GM10266 (cell line): ENCODE measurements at regions not wholly inside any gene's neighbourhood (a gene's known extent, or its start where the extent isn't known, plus 50 kb on each side); places are given as distances from the start of the nearest gene placed in this dataset.
"Not testable (repeated sequence)": the region's sequence is repeated elsewhere in the genome, so short reads cannot be mapped to it uniquely, and the experiment has no call there.

Experiments used
- DNase-seq: peaks from one replicate; pipeline ENCODE4 v3.0.0; 2012; ENCODE audit errors: extremely low spot score

DNA sequence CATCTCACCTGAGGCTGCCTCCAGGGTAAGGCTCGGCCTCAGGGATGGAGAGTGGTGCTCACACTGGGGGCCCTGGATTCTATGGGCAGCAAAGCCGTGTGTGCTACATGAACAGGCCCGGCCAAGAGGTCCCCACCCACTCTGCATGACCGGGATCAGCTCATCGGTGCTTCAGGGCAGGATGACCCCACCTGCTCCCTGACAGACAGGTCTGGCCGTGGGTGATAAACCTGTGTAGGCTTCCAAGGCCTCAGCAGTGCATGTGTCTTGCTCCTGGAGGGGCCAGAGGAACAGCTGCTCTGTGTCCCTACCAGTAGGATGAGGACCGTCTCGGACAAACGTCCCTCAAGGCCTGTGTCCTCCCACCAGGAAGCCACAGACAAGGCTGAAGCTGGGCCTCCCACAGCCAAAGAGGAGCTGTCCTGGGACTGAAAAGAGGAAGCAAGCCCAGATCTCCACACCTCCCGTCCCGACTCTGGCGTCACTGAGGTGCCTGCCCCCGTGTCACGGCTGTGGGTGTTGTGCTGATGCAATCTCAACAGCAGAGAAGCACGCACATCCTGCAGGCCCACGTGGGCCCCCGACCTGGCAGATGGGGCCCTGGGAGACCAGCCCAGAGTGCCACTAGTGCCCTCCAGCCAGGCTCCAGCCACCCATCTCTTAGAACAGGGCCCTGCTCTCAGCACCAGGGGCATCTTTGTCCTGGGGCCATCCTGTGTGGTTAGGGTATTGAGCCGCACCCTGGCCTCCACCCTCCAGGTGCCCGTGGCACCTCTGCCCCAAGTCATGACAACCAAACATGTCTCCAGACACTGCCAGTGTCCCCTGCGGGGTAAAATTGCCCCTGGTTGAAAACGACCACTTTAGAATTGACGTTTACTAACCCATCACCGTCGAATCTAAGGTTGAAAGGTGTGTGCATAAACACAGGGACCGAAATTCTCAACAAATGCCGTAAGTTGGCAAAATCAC lies 5455.9 kb upstream of the TPTE start:
- peak; percentile 0 for DNase-seq

- not testable (repeated sequence) for DNase-seq
Measured at GRCh38 chr21:5066682-5067251, 5454.6 kb upstream of the TPTE start.

DNA sequence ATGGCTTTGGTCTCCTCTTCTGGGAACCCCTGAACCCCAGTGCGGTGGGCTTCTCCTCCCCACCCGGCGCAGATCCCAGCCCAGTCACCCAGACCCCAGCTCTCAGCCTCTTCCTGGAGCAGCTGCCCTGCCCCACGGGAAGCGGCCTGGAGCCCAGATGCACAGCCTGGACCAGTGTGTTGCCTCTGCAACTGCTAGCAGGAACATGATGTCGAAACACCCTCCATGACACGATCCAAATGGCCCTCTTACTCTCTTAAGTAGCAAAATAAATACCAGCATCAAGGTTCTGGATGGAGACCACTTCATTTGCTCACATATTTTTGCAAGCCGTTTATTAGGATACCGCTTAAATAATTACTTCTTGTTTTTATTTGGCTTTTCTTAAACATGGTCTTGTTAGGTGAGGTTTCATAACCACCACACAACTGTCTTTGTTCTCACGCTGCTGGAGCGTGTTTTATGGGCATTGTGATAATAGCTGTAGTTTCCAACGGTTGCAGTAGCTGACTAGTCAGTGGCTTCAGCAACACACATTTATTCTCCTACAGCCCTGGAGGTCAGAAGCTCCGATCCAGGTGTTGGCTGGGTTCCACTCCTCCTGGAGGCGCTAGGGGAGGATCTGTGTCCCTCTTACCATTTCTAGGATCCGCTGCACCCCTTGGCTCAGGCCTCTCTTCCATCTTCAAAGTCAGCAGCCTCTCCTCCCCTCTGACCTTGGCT lies 5453.9 kb upstream of the TPTE start:
- DNase-seq = not testable (repeated sequence)

GRCh38 chr21:5068649-5069048 lies 5452.7 kb upstream of the TPTE start:
- DNase-seq = not testable (repeated sequence)

DNA sequence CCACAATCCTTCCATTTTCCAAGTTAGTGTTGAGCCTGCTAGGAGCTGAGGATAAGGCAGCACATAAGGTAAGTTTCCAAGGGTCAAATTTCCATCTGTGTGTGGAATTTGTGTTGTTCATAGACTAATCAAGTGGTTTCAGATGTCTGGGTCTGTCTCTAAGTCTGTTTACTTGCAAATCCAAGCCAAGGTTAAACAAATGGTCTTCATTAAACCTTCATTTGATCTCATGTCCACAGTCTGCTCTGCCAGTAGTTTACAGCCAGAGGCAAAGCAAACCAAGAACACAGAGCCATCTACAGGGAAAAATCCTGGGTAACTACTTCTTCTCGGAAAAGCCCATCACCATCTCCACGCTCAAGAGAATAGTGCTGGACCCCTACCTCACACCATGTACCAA lies 5450.2 kb upstream of the TPTE start:
- DNase-seq = not testable (repeated sequence)

- DNase-seq = not testable (repeated sequence)
Measured at GRCh38 chr21:5076854-5077253, 5444.5 kb upstream of the TPTE start.

GRCh38 chr21:5079361-5079760 lies 5442.0 kb upstream of the TPTE start:
- not testable (repeated sequence) for DNase-seq

DNA sequence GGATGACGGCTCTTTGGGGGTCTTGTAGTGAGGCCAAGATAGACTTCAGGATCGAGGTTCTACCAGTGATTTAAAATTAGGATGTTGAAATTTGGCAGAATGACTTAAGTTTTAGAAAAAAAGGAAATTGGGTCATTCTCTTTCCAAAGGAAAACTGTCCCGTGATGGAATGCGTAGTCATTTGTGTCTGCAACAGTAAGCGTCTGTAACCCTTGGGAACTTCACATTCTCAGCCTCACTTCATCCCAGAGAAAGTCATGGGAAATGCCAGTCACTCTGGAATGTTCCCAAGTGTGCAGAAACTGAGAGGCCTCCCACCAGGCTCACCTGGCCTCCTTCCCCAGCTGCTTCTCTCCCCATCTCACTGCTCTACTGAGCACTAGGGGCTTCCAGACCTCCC lies 5441.4 kb upstream of the TPTE start:
- DNase-seq = not testable (repeated sequence)

GRCh38 chr21:5084246-5084645 lies 5437.1 kb upstream of the TPTE start:
- DNase-seq = not testable (repeated sequence)

DNA sequence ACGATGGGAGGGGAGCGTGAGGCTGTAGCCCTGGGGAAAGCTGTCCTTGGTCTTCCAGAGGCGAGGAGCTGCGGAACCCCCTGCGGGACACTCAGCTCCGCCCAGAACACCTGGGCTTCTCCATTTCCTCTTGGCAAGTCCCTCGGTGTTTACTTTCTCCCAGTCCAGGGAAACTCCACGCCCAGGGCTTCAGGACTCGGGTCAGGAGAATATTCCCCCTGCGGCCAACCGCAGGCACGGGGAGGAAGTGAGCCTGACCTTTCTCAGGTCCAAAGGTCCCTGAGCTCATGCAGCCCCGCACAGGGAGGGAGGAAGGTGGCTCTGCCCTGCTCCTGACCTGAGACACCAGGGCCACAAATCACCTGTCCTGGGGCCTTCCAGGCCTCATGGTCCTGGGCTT lies 5435.9 kb upstream of the TPTE start:
- DNase-seq = not testable (repeated sequence)

- DNase-seq = not testable (repeated sequence)
Measured at GRCh38 chr21:5086416-5086815, 5435.0 kb upstream of the TPTE start.

DNA sequence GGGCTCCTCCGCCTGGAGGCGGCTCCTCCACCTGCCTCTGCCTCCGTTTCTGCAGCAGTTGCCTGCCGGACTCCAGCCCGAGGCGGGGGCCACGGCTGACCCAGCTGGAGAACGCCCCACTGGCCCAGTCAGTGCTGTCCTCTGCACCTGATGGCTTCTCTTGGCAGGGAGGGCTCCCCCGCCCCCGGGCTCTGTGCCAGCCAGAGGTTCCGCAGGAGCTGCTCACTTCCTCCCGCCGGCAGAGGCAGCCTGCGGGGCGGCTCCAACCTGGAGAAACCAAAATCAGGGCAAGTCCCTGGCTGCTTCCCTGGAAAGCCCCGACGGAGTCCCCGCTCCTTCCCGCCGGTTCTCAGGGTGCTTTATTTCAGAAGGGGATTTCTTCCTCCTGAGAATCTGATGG lies 5432.6 kb upstream of the TPTE start:
- DNase-seq = not testable (repeated sequence)

DNA sequence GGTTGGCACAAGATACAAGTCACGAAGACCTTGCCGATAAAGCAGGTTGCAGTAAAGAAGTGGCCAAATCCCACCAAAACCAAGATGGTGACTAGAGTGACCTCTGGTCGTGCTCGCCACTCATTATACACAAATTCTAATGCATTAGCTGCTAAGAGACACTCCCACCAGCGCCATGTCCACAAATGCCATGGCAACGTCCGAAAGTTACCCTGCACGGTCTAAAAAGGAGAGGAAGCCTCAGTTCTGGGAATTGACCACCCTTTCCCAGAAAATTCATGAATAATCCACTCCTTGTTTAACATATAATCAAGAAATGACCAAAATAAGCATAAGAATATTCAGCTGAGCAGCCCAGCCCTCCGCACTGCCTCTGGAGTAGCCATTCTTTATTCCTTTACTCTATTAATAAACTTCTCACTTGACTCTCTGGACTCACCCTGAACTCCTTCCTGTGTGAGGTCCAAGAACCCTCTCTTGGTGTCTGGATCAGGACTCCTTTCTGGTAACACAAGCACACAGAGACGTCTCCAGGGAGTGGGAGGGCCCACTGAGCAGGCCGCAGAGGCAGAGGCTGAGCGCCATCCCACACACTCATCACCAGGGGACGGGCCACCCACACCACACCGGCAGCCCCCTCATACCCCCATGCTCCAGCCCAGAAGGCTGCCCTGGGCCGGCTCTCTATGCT lies 5431.8 kb upstream of the TPTE start:
- not testable (repeated sequence) for DNase-seq

- DNase-seq = not testable (repeated sequence)
Measured at GRCh38 chr21:5090132-5091079, 5431.0 kb upstream of the TPTE start.

DNA sequence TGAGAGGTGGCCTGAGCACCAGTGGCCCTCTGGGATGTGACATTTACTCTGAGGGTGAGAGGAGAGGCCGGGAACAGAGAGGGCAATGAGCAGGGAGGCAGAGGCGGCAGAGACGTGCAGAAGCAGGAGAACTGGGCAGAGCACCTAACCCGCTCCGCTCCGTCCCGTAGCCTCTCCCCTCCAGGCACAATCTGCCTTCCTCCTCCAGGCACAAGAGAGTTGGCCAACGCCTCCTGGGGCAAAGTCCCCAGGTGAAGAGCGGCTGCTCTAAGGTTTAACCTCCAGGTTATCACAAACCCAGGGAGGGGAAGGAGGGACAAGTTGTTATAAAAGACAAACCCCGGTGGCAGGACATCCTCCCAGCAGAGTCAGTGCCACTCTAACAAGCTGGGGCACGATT lies 5430.1 kb upstream of the TPTE start:
- DNase-seq = not testable (repeated sequence)

DNA sequence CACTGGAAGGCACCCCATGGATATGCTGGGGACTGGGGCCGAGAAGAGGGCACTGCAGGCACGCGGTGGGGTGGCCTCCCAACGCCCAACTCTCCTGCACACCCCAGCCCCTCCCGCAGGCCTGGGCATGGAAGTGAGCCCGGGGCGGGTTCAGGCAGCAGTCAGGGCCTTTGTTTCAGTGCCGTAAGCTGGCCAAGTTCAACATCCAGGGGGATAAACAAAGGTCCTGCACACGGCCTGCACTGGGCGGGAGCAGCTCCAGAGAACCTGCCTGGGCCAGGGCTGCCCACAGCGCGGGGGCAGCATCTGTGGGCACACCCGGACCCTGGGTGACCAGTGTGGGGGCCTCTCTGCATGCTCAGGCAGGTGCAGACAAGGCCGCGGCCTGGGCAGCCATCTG lies 5425.8 kb upstream of the TPTE start:
- DNase-seq = not testable (repeated sequence)

- not testable (repeated sequence) for DNase-seq
Measured at GRCh38 chr21:5098010-5098743, 5423.2 kb upstream of the TPTE start.

DNA sequence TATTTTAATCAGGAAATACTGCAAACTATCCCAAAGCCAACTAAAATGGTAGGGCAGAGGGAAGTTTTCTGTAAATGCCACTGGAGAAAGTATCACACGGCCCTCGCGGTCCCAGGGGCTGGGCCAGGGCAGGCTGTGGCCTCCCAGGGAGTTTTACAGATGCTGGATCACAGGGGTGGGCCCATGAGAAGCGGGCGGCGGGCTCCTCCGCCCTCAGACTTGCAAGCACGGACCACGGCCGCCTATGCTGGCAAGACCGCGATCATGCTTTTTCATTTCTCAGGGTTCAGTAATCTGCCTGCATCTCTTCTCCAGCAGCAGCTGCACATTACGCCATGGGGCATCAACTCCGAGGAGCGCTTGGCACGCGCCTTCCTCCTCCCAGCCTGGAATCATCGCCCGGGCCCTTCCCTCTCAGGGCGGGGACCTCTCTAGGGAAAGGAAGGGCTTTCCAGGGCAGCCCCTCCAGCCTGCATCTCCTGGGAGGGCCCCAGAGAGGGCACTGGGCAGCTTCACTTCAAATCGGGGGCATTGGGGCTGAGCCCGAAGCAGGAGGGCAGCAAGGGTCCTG lies 5420.7 kb upstream of the TPTE start:
- not testable (repeated sequence) for DNase-seq

GRCh38 chr21:5101749-5102148 lies 5419.6 kb upstream of the TPTE start:
- DNase-seq = not testable (repeated sequence)
